MM.1S (cell line): ENCODE measurements at regions not wholly inside any gene's neighbourhood (a gene's known extent, or its start where the extent isn't known, plus 50 kb on each side); places are given as distances from the start of the nearest gene placed in this dataset.

Experiments
- DNase-seq: peaks from one replicate; pipeline ENCODE4 v3.0.0-alpha.2; 2015
- H2AFZ ChIP-seq: fragments of 300-600 bp; sonication (generic); 2 replicates; pipeline ENCODE4 v1.6.0; 2016; ENCODE audit warnings: antibody characterized with exemption, low read length
- H3F3A ChIP-seq: fragments of 300-600 bp; sonication (generic); 2 replicates; pipeline ENCODE4 v1.6.1; 2016; ENCODE audit warnings: mild to moderate bottlenecking, antibody characterized with exemption, low read length, moderate library complexity, mixed read lengths; ENCODE audit not compliant: insufficient read depth
- H3K27ac ChIP-seq: fragments of 300-600 bp; sonication (generic); 2 replicates; pipeline ENCODE4 v1.5.1; 2016; ENCODE audit warnings: mild to moderate bottlenecking, low read length
- H3K27me3 ChIP-seq: fragments of 300-600 bp; sonication (generic); replicated peaks from 2 replicates; pipeline ENCODE4 v1.6.0; 2016; ENCODE audit warnings: low read length; ENCODE audit not compliant: insufficient read depth
- H3K36me3 ChIP-seq: fragments of 300-600 bp; sonication (generic); replicated peaks from 2 replicates; pipeline ENCODE4 v1.6.1; 2016; ENCODE audit warnings: mild to moderate bottlenecking, low read length, mixed read lengths; ENCODE audit not compliant: insufficient read depth
- H3K4me1 ChIP-seq: fragments of 300-600 bp; sonication (generic); 2 replicates; pipeline ENCODE4 v1.6.1; 2016; ENCODE audit warnings: low read length, mixed read lengths
- H3K4me2 ChIP-seq: fragments of 300-600 bp; sonication (generic); 2 replicates; pipeline ENCODE4 v1.6.0; 2016; ENCODE audit warnings: low read depth, low read length
- H3K4me3 ChIP-seq: fragments of 300-600 bp; sonication (generic); 2 replicates; pipeline ENCODE4 v1.5.1; 2016; ENCODE audit warnings: low read length, mixed read lengths
- H3K79me2 ChIP-seq: fragments of 300-600 bp; sonication (generic); 2 replicates; pipeline ENCODE4 v1.6.1; 2016; ENCODE audit warnings: mixed run types, low read length, mixed read lengths
- H3K9ac ChIP-seq: fragments of 300-600 bp; sonication (generic); 2 replicates; pipeline ENCODE4 v1.6.1; 2016; ENCODE audit warnings: low read length, mixed read lengths
- H3K9me2 ChIP-seq: fragments of 300-600 bp; sonication (generic); replicated peaks from 2 replicates; pipeline ENCODE4 v1.6.1; 2016; ENCODE audit warnings: mild to moderate bottlenecking, low read length, mixed read lengths; ENCODE audit not compliant: insufficient read depth
- H3K9me3 ChIP-seq: fragments of 300-600 bp; sonication (generic); replicated peaks from 2 replicates; pipeline ENCODE4 v1.6.1; 2016; ENCODE audit warnings: mild to moderate bottlenecking, low read length, mixed read lengths; ENCODE audit not compliant: insufficient read depth
- H4K20me1 ChIP-seq: fragments of 300-600 bp; sonication (generic); 2 replicates; pipeline ENCODE4 v1.6.1; 2016; ENCODE audit warnings: mild to moderate bottlenecking, low read length, moderate library complexity, mixed read lengths; ENCODE audit not compliant: insufficient read depth
- EZH2 ChIP-seq: fragments of 300-600 bp; sonication (generic); optimal IDR thresholded peaks from 2 replicates; pipeline ENCODE3; 2017; ENCODE audit warnings: low read depth, mild to moderate bottlenecking, antibody characterized with exemption, low read length, mixed read lengths
- EZH2phosphoT487 ChIP-seq: fragments of 300-600 bp; sonication (generic); IDR thresholded peaks from 2 replicates; pipeline ENCODE4 v1.6.1; 2018; ENCODE audit warnings: antibody characterized with exemption, low read length
- TF ChIP-seq, protein P1 (sequence below): fragments of 300-600 bp; sonication (generic); IDR thresholded peaks from 2 replicates; pipeline ENCODE4 v1.5.1; 2016; ENCODE audit warnings: antibody characterized with exemption, low read length, mixed read lengths

DNA sequence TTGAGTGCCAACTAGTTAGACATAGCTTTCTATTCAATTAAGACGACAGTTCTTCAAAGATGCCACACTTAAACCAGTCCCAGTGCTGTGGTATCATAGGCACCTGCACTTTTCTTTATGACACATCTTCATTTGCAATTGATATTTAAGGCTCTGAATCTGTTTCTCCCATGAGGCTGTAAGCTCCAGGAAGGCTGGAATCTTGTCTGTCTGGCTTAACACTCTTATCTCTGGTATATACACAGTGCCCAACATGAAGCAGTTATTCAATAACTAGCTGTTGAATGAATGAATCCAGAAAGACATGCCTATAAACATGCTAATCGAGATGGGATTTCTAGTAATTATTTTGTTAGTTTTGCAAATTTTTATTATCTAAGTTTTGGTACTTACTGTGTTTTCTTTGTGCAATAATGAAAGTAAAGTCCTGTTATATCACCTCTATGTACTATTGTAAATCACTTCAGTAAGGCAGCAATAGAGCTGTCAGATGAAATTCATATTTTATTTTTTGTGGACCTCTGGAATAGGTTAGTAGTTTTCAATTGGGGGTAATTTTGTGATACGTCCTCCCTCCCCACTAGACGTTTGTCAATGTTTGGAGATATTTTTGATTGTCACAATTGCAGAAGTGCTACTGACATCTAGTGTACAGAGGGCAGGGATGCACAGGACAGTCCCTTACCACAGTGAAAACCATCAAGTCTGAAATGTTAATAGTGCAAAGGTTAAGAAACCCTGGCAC is 51.3 kb upstream of the STEAP4 start:
- TF ChIP-seq, protein P1, sequence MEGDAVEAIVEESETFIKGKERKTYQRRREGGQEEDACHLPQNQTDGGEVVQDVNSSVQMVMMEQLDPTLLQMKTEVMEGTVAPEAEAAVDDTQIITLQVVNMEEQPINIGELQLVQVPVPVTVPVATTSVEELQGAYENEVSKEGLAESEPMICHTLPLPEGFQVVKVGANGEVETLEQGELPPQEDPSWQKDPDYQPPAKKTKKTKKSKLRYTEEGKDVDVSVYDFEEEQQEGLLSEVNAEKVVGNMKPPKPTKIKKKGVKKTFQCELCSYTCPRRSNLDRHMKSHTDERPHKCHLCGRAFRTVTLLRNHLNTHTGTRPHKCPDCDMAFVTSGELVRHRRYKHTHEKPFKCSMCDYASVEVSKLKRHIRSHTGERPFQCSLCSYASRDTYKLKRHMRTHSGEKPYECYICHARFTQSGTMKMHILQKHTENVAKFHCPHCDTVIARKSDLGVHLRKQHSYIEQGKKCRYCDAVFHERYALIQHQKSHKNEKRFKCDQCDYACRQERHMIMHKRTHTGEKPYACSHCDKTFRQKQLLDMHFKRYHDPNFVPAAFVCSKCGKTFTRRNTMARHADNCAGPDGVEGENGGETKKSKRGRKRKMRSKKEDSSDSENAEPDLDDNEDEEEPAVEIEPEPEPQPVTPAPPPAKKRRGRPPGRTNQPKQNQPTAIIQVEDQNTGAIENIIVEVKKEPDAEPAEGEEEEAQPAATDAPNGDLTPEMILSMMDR = peak; percentile 57
- TF ChIP-seq EZH2 = no peak
- no peak for TF ChIP-seq EZH2phosphoT487
- H3K79me2 ChIP-seq = no peaks in the 10 kb centered on the region
- DNase-seq = peak; percentile 40
- peak overlapping the region; percentile 55 for H2AFZ ChIP-seq
- H3K27me3 ChIP-seq = no peaks in the 10 kb centered on the region
- H4K20me1 ChIP-seq = no peaks in the 10 kb centered on the region
- no peaks in the 10 kb centered on the region for H3F3A ChIP-seq
- H3K4me1 ChIP-seq = no peaks in the 10 kb centered on the region; the same call in 1 of the 2 replicates
- H3K4me3 ChIP-seq = peak overlapping the region; percentile 25; the same call in 1 of the 2 replicates
- no peak overlapping the region for H3K9ac ChIP-seq
- no peaks in the 10 kb centered on the region for H3K9me3 ChIP-seq
- H3K4me2 ChIP-seq = peak overlapping the region; percentile 40
- no peaks in the 10 kb centered on the region for H3K9me2 ChIP-seq
- no peak overlapping the region for H3K27ac ChIP-seq
- H3K36me3 ChIP-seq = no peaks in the 10 kb centered on the region

DNA sequence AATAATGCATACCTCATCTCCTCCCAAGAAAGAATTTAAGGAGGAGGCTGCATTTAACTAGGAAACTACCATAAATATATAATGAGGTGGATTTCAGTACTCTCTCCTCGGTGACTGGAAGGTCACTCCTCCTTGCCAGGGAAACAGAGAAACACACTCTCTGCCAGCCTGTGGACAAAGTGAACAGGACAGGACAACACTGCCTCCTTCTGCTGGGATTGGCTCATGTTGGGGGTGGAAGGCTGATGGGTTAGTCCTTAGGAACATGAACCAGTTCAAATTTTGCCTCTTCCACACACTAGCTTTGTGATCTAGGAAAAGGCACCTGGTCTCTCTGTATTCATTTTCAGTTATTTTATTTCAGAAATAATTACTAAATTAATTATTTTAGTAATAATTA is 50.6 kb upstream of the STEAP4 start:
- DNase-seq = no peak
- no peaks in the 10 kb centered on the region for H3F3A ChIP-seq
- H3K79me2 ChIP-seq = no peaks in the 10 kb centered on the region
- no peaks in the 10 kb centered on the region for H3K36me3 ChIP-seq
- no peak overlapping the region for H3K9ac ChIP-seq
- no peak overlapping the region for H3K4me3 ChIP-seq
- H3K4me2 ChIP-seq = no peak overlapping the region
- TF ChIP-seq EZH2 (no peak), EZH2phosphoT487 (no peak)
- TF ChIP-seq, protein P1 = no peak
- no peaks in the 10 kb centered on the region; the same call in 1 of the 2 replicates for H3K4me1 ChIP-seq
- H3K27me3 ChIP-seq = no peaks in the 10 kb centered on the region
- no peaks in the 10 kb centered on the region for H4K20me1 ChIP-seq
- H3K27ac ChIP-seq = no peak overlapping the region
- H3K9me2 ChIP-seq = no peaks in the 10 kb centered on the region
- no peak overlapping the region for H2AFZ ChIP-seq
- H3K9me3 ChIP-seq = no peaks in the 10 kb centered on the region
